ENCODE measurements at regions not wholly inside any gene's neighbourhood (a gene's known extent, or its start where the extent isn't known, plus 50 kb on each side); places are given as distances from the start of the nearest gene placed in this dataset.
A peak's percentile ranks its signal among the peaks of the same experiment; 100 is the strongest.

GRCh38 chr21:28823429-28823828 lies 169.2 kb downstream of the LTN1 start (continued):
- TF ChIP-seq CTCF (conservative IDR thresholded peaks at IDR 0.05; ENCODE audit: low read depth in 2 of 2): no peak

GRCh38 chr21:28822486-28823335 lies 170.0 kb downstream of the LTN1 start:
- Histone ChIP-seq H3F3A (replicated peaks; ENCODE audit: low read depth) (no peaks in the 10 kb centered on the region), H3K27me3 (ENCODE audit: insufficient read depth) (no peaks in the 10 kb centered on the region), H3K27ac (ENCODE audit: low read depth) (no peak overlapping the region), H3K4me3 (no peak overlapping the region), H3K36me3 (ENCODE audit: insufficient read depth) (no peaks in the 10 kb centered on the region), H3K9me2 (ENCODE audit: insufficient read depth) (no peaks in the 10 kb centered on the region), H3K4me2 (no peak overlapping the region), H2AFZ (0 out of 2 replicates have a peak overlapping the region, but pooled peaks have one; percentile 16), H3K4me1 (ENCODE audit: insufficient read depth) (0 out of 2 replicates have a peak, but pooled peaks cover 3% of the 10 kb centered on the region), H4K20me1 (replicated peaks; ENCODE audit: insufficient read depth) (no peaks in the 10 kb centered on the region), H3K79me2 (replicated peaks; ENCODE audit: insufficient read depth) (no peaks in the 10 kb centered on the region)
- no peak overlapping the region for H3K27ac Mint-ChIP-seq
- H3K36me3 Mint-ChIP-seq (ENCODE audit: low read depth): no peaks in the 10 kb centered on the region
- TF ChIP-seq EZH2 (IDR thresholded peaks at IDR 0.05; ENCODE audit: low read depth, unreplicated experiment) (no peak), JUNB (IDR thresholded peaks at IDR 0.05; ENCODE audit: unreplicated experiment) (no peak), ZNF114 (CRISPR knock-in tag; IDR thresholded peaks at IDR 0.05) (no peak), POLR2AphosphoS5 (IDR thresholded peaks at IDR 0.05; ENCODE audit: low read depth) (no peak)
- TF ChIP-seq, protein P1, sequence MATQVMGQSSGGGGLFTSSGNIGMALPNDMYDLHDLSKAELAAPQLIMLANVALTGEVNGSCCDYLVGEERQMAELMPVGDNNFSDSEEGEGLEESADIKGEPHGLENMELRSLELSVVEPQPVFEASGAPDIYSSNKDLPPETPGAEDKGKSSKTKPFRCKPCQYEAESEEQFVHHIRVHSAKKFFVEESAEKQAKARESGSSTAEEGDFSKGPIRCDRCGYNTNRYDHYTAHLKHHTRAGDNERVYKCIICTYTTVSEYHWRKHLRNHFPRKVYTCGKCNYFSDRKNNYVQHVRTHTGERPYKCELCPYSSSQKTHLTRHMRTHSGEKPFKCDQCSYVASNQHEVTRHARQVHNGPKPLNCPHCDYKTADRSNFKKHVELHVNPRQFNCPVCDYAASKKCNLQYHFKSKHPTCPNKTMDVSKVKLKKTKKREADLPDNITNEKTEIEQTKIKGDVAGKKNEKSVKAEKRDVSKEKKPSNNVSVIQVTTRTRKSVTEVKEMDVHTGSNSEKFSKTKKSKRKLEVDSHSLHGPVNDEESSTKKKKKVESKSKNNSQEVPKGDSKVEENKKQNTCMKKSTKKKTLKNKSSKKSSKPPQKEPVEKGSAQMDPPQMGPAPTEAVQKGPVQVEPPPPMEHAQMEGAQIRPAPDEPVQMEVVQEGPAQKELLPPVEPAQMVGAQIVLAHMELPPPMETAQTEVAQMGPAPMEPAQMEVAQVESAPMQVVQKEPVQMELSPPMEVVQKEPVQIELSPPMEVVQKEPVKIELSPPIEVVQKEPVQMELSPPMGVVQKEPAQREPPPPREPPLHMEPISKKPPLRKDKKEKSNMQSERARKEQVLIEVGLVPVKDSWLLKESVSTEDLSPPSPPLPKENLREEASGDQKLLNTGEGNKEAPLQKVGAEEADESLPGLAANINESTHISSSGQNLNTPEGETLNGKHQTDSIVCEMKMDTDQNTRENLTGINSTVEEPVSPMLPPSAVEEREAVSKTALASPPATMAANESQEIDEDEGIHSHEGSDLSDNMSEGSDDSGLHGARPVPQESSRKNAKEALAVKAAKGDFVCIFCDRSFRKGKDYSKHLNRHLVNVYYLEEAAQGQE (IDR thresholded peaks at IDR 0.05; ENCODE audit: unreplicated experiment): no peak
- TF ChIP-seq, protein P2, sequence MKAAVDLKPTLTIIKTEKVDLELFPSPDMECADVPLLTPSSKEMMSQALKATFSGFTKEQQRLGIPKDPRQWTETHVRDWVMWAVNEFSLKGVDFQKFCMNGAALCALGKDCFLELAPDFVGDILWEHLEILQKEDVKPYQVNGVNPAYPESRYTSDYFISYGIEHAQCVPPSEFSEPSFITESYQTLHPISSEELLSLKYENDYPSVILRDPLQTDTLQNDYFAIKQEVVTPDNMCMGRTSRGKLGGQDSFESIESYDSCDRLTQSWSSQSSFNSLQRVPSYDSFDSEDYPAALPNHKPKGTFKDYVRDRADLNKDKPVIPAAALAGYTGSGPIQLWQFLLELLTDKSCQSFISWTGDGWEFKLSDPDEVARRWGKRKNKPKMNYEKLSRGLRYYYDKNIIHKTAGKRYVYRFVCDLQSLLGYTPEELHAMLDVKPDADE (IDR thresholded peaks at IDR 0.05): no peak
- no peak overlapping the region for H3K4me3 Mint-ChIP-seq
- DNase-seq (ENCODE audit: low spot score) (no peak), ATAC-seq (no peak)
- H3K27me3 Mint-ChIP-seq (ENCODE audit: insufficient read depth, low read depth, poor library complexity): no peaks in the 10 kb centered on the region
- no peaks in the 10 kb centered on the region for H3K9me3 Mint-ChIP-seq
- no peaks in the 10 kb centered on the region; the same call in 2 of the 3 replicates for H3K4me1 Mint-ChIP-seq

All from GM23338 (cell line).